ENCODE measurements at regions not wholly inside any gene's neighbourhood (a gene's known extent, or its start where the extent isn't known, plus 50 kb on each side); places are given as distances from the start of the nearest gene placed in this dataset.

- TF ChIP-seq POLR2AphosphoS5 (IDR thresholded peaks at IDR 0.05) (no peak), CTCF (IDR thresholded peaks at IDR 0.05) (no peak), POLR2A (IDR thresholded peaks at IDR 0.05) (no peak), EP300 (IDR thresholded peaks at IDR 0.05) (no peak)
Measured at GRCh38 chr2:164386231-164386630, 235.1 kb downstream of the GRB14 start.

All from suprapubic skin (tissue), 4 donors.